GM13976 (cell line): ENCODE measurements at regions not wholly inside any gene's neighbourhood (a gene's known extent, or its start where the extent isn't known, plus 50 kb on each side); places are given as distances from the start of the nearest gene placed in this dataset.

ENCODE experiments used
- DNase-seq: peaks from one replicate; pipeline ENCODE4 v3.0.0; 2012; ENCODE audit warnings: low spot score
- in situ Hi-C: fragments of 300-500 bp; cut with MboI; formaldehyde crosslinking; loops from one replicate; pipeline ENCODE4 v1.12.0; 2022; ENCODE audit warnings: low sequenced_read_pairs, mixed read lengths, inconsistent platforms; ENCODE audit not compliant: unreplicated experiment
- TF ChIP-seq, protein P1 (sequence below): IDR thresholded peaks from 2 replicates; pipeline ENCODE4 v1.5.1; 2012; ENCODE audit warnings: borderline replicate concordance, mild to moderate bottlenecking; ENCODE audit not compliant: insufficient read depth; ENCODE audit errors: extremely low read depth, missing control alignments, control extremely low read depth

DNA sequence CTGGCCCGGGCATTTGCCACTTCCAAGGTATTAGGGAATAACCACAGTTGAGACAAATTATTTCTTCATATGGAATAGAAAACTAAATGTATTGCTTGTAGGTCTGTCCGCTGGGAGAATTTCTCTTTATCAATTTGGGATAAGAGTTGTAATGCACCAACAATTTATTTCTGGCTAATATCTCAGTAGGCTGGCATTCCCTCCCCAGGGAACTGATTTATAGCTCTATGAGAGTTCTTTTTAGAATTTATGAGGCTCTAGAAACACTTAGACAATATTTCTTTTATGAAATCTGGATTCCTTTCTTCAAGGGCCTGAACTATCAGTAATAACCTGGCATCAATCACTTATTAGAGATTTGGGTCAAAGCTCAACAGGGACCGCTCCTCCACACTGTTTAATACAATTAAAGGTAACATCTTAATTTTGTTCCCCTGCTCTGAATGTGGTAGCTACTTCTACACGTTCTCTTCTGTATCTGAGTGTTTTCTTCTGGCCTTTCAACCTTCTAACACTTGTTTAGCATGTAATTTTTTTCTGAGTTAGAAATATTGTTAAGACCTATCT, 857.4 kb upstream of the PRR20A start:
- no peak for DNase-seq
- in situ Hi-C loops, result no loop called here
- TF ChIP-seq, protein P1, sequence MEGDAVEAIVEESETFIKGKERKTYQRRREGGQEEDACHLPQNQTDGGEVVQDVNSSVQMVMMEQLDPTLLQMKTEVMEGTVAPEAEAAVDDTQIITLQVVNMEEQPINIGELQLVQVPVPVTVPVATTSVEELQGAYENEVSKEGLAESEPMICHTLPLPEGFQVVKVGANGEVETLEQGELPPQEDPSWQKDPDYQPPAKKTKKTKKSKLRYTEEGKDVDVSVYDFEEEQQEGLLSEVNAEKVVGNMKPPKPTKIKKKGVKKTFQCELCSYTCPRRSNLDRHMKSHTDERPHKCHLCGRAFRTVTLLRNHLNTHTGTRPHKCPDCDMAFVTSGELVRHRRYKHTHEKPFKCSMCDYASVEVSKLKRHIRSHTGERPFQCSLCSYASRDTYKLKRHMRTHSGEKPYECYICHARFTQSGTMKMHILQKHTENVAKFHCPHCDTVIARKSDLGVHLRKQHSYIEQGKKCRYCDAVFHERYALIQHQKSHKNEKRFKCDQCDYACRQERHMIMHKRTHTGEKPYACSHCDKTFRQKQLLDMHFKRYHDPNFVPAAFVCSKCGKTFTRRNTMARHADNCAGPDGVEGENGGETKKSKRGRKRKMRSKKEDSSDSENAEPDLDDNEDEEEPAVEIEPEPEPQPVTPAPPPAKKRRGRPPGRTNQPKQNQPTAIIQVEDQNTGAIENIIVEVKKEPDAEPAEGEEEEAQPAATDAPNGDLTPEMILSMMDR, result no peak

DNA sequence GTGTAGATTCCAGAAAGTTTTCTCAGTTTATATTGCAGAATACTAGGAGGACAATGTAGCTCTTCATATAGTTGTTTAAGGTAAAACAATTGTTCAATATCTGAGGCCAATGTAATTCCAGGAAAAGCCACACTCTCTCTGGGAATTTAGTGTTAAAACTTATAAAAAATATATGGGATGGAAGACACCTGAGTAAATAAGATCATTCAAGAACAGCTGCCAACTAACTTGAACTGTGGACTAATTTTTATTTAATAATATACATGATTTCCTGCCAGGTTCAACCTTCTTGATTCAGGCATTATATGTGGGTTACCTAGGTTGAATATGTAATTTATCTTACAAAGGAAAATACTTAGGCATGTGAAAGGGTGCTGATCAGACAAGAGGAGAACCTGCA, 841.1 kb upstream of the PRR20A start:
- TF ChIP-seq, protein P1, result no peak
- DNase-seq, result no peak
- in situ Hi-C loops, result no loop called here

DNA sequence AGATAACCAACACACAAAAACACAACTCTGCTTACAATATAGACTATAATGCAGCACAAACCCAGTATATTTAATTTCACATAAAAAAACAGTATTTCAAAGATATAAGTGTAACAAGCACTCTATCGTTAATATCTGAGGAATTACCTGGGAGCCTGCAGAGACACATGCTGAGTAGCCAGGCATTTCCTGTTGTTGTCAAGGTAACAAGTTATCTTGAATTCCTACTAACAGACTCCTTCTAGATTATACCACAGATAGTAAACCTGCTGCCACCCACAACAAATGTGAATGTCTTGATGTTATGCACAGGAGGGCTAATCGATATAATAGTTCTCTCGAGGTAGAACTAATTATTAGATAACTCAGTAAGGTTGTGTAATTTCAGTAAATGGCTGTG, 826.0 kb upstream of the PRR20A start:
- TF ChIP-seq, protein P1, result no peak
- in situ Hi-C loops, result no loop called here
- no peak for DNase-seq

DNA sequence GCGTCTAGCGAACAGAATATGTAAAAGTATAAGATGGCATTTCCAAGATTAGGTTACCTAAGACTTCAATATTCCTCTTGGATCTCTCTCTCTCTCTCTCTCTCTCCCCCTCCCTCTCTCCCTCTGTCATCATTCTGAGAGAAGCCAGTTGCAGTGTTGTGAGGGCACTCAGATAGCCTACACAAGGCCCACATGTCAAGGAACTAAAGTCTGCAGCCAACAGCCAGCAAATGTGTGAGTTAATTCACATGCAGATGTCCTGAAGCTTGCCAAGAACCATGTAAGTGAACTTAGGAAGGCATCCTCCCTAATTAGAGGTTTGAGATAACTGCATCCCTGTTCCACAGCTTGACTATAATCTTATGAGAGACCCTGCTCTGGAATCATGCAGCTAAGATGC, 822.9 kb upstream of the PRR20A start:
- in situ Hi-C loops, result no loop called here
- no peak for DNase-seq
- TF ChIP-seq, protein P1, result no peak

DNA sequence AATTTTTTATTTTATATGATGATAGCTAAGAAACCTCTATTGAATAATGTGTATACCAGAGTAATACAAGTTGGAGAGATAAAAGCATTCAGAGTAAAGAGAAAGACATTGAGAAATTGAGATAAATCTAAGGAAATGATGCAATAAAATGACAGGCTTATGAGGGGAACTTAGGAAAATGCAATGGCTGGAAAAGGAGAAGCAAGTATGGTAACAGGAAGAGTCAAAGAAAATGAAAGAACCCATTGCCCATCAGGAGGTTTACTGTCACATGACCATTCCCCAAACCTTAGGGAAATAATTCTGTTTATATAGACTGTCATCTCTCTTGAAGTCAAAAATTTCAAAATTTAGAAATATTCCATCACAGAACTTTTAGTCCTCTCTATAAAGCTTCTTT, 808.0 kb upstream of the PRR20A start:
- TF ChIP-seq, protein P1, result no peak
- DNase-seq, result no peak
- in situ Hi-C loops, result no loop called here

DNA sequence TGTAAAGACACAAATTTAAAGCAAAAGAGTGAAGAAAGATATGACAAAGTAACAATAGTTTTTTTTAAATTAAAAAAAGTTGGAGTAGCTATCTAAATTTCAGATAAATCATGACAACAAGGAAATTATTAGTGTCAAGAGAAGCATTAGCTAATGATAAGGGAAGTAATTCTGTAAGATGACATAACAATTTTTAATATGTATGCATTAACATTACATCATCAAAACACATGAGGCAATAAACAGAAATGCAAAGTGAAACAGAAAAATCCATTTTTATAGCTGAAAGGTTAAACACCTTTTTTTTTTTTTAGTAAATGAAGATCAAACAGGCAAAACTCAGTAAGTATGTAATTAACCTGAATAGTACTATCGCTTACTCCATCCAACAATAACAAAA, 804.9 kb upstream of the PRR20A start:
- TF ChIP-seq, protein P1, result no peak
- in situ Hi-C loops, result no loop called here
- DNase-seq, result no peak

DNA sequence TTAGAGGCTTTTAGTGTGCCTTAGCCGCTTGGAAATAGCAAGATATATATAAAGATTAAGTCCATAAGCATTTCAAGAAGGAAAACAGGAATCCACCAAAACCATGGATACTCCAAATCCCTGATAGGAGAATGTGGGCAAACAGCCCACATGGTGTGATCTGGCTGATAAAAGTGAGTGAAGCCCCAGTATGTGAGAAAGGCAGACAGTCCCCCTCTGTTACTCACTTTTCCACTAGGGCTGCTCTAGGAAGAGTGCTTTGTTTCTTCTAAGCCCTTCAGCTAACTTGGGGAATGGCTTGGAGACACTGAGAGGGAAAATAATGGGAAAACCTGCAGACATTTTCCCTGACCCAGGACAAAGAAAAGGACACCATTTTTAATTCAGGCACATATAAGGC, 802.3 kb upstream of the PRR20A start:
- no peak for DNase-seq
- TF ChIP-seq, protein P1, result no peak
- in situ Hi-C loops, result no loop called here
